ENCODE measurements at regions not wholly inside any gene's neighbourhood (a gene's known extent, or its start where the extent isn't known, plus 50 kb on each side); places are given as distances from the start of the nearest gene placed in this dataset.

- no peak for DNase-seq
- Histone ChIP-seq H2AFZ (ENCODE audit: insufficient read depth, low read depth, low read length, poor library complexity, severe bottlenecking) (no peak overlapping the region), H3K4me2 (replicated peaks; ENCODE audit: extremely low read depth, low read length, poor library complexity, severe bottlenecking) (no peak overlapping the region), H3K79me2 (ENCODE audit: insufficient read depth, low read length) (no peaks in the 10 kb centered on the region), H3K9ac (ENCODE audit: insufficient read depth, low read length, poor library complexity, severe bottlenecking) (no peak overlapping the region), H3K27ac (ENCODE audit: low read depth in 1 of 2, low read length in 2 of 2) (no peak overlapping the region), H3K4me1 (ENCODE audit: control insufficient read depth in 1 of 2, insufficient read depth in 2 of 2, low read length in 2 of 2) (no peaks in the 10 kb centered on the region), H3K36me3 (replicated peaks in 1 of 2; ENCODE audit: control insufficient read depth in 1 of 2, insufficient read depth in 2 of 2, low read length in 2 of 2) (no peaks in the 10 kb centered on the region), H3K9me3 (replicated peaks in 1 of 2; ENCODE audit: control insufficient read depth in 1 of 2, insufficient read depth in 1 of 2, low read length in 2 of 2) (no peaks in the 10 kb centered on the region), H4K20me1 (ENCODE audit: insufficient read depth, low read length) (no peaks in the 10 kb centered on the region), H3K27me3 (ENCODE audit: control insufficient read depth in 2 of 2, insufficient read depth in 2 of 2, low read length in 2 of 2) (no peaks in the 10 kb centered on the region), H3K4me3 (replicated peaks in 1 of 3; ENCODE audit: low read depth in 2 of 3, low read length in 3 of 3) (no peak overlapping the region)
- Mint-ChIP-seq H3K4me3 (no peak overlapping the region), H3K4me1 (no peaks in the 10 kb centered on the region), H3K36me3 (no peaks in the 10 kb centered on the region), H3K27ac (peak overlapping the region in 1 of 7 donors; percentile 3), H3K9me3 (peaks cover 0 to 2% (median 0%) of the 10 kb centered on the region in 7 donors), H3K27me3 (ENCODE audit: low read depth in 3 of 3) (peaks cover 5 to 20% (median 9%) of the 10 kb centered on the region in 3 donors)
- WGBS (ENCODE audit: insufficient coverage), result 88% methylated on average over 1 of the region's 2 CpGs
- TF ChIP-seq CTCF (IDR thresholded peaks at IDR 0.05), result no peak
- intact Hi-C loops (cut with micrococcal nuclease), result no loop called here
Observed at GRCh38 chr2:45282646-45283045, 273.4 kb upstream of the SIX2 start.

GRCh38 chr2:45281311-45281710 is 272.1 kb upstream of the SIX2 start:
- Mint-ChIP-seq H3K4me3 (no peak overlapping the region), H3K36me3 (no peaks in the 10 kb centered on the region)

More at GRCh38 chr2:45281311-45281710, 272.1 kb upstream of the SIX2 start:
- no peak overlapping the region for H2AFZ ChIP-seq (ENCODE audit: insufficient read depth, low read depth, low read length, poor library complexity, severe bottlenecking)
- no peaks in the 10 kb centered on the region for H3K4me1 ChIP-seq (ENCODE audit: control insufficient read depth in 1 of 2, insufficient read depth in 2 of 2, low read length in 2 of 2)
- TF ChIP-seq CTCF (IDR thresholded peaks at IDR 0.05), result no peak
- H3K27me3 ChIP-seq (ENCODE audit: control insufficient read depth in 2 of 2, insufficient read depth in 2 of 2, low read length in 2 of 2), result no peaks in the 10 kb centered on the region
- Mint-ChIP-seq H3K27ac (peak overlapping the region in 1 of 7 donors; percentile 23), H3K4me1 (no peaks in the 10 kb centered on the region), H3K9me3 (peaks cover 0 to 2% (median 0%) of the 10 kb centered on the region in 7 donors), H3K27me3 (ENCODE audit: low read depth in 3 of 3) (peaks cover 4 to 14% (median 6%) of the 10 kb centered on the region in 3 donors)
- DNase-seq, result no peak
- H3K9ac ChIP-seq (ENCODE audit: insufficient read depth, low read length, poor library complexity, severe bottlenecking), result no peak overlapping the region
- no CpG with 5 or more reads among the region's 7 CpGs for WGBS (ENCODE audit: insufficient coverage)
- intact Hi-C loops (cut with micrococcal nuclease), result no loop called here
- no peaks in the 10 kb centered on the region for H4K20me1 ChIP-seq (ENCODE audit: insufficient read depth, low read length)
- no peak overlapping the region for H3K4me3 ChIP-seq (replicated peaks in 1 of 3; ENCODE audit: low read depth in 2 of 3, low read length in 3 of 3)
- no peaks in the 10 kb centered on the region for H3K79me2 ChIP-seq (ENCODE audit: insufficient read depth, low read length)
- H3K27ac ChIP-seq (ENCODE audit: low read depth in 1 of 2, low read length in 2 of 2), result no peak overlapping the region
- no peaks in the 10 kb centered on the region for H3K36me3 ChIP-seq (replicated peaks in 1 of 2; ENCODE audit: control insufficient read depth in 1 of 2, insufficient read depth in 2 of 2, low read length in 2 of 2)
- H3K9me3 ChIP-seq (replicated peaks in 1 of 2; ENCODE audit: control insufficient read depth in 1 of 2, insufficient read depth in 1 of 2, low read length in 2 of 2), result no peaks in the 10 kb centered on the region
- H3K4me2 ChIP-seq (replicated peaks; ENCODE audit: extremely low read depth, low read length, poor library complexity, severe bottlenecking), result no peak overlapping the region

Measured in CD14-positive monocyte (primary cell).